NCI-H1694 treated with DMSO at 0.1 percent for 48 hours (cell line): ENCODE measurements at regions not wholly inside any gene's neighbourhood (a gene's known extent, or its start where the extent isn't known, plus 50 kb on each side); places are given as distances from the start of the nearest gene placed in this dataset.
"Not testable (repeated sequence)": the region's sequence is repeated elsewhere in the genome, so short reads cannot be mapped to it uniquely, and the experiment has no call there.

Experiments
- DNase-seq: peaks from one replicate; lab custom pipeline; 2025; lab: John Stamatoyannopoulos, UW

DNA sequence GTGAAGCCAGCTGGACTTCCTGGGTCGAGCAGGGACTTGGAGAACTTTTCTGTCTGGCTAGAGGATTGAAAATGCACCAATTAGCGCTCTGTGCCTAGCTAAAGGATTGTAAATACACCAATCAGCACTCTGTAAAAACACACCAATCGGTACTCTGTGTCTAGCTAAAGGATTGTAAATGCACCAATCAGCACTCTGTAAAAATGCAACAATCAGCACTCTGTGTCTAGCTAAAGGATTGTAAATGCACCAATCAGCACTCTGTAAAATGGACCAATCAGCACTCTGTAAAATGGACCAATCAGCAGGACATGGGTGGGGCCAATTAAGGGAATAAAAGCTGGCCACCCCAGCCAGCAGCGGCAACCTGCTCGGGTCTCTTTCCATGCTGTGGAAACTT is 97.3 kb upstream of the GALNT15 start:
- not testable (repeated sequence) for DNase-seq

- not testable (repeated sequence) for DNase-seq
Observed at GRCh38 chr3:16077681-16078080, 96.8 kb upstream of the GALNT15 start.

- no peak for DNase-seq
Observed at GRCh38 chr3:16079519-16079918, 95.0 kb upstream of the GALNT15 start.

DNA sequence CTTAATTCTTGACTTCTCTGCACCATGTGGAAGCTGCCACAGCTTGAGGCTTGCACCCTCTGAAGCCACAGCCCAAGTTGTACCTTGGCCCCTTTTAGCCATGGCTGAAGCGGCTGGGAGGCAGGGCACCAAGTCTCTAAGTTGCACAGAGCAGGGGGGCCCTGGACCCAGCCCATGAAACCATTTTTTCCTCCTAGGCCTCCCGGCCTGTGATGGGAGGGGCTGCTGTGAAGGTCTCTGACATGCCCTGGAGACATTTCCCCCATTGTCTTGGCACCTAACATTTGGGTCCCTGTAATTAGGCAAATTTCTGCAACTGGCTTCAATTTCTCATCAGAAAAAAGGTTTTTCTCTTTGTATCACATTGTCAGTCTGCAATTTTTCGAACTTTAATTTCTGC is 92.8 kb upstream of the GALNT15 start:
- DNase-seq, result no peak

GRCh38 chr3:16084887-16085286 is 89.6 kb upstream of the GALNT15 start:
- no peak for DNase-seq

DNA sequence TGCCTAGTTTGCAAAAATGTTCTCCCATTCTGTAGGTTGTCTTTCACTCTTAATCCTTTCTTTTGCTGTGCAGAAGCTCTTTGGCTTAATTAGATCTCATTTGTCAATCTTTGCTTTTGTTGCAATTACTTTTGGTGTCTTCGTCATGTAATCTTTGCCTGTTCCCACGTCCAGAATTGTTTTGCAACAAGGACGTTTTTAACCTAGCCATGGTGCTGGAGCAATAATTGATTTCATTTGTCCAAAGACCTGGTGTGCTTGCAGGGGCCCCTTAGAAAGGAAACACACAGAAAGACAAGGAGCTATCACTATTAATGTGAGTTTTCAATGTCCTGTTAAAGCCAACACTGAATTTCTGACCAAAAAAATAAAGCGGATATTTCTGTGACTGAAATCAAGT is 89.1 kb upstream of the GALNT15 start:
- DNase-seq, result no peak

DNA sequence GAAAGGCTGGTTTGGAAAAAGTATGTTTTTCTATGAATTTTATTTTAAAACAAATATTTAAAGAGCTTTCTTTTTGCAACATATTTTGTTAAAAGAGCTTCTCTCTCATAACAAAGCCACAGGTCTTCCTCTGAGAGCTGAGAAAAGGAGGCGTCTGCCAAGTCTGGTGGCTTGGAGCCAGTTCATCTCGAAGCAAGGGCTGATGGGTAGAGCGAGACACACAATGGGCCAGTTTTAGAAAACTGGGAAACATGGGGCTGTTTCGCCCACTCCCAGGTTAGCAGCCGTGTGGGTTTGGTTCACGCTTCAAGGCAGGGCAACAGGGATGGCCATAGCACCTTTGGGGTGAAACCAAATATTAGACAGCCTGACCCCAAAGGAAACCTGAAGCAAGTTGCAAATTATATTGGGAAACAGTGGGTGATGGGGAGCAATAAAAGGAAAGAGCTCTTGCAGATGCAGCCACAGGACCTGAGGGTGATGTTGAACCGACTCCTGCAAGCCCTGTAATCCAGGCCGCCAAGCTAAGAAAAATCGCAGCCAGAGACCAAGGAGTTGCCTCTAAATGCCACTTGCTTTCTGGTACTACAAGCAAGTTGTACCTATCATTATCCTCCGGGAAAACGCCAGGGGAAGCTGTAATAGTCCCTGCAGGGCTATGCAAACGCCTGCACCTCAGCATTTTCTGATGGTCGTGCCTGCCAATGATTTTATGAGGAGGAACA is 88.4 kb upstream of the GALNT15 start:
- no peak for DNase-seq

DNA sequence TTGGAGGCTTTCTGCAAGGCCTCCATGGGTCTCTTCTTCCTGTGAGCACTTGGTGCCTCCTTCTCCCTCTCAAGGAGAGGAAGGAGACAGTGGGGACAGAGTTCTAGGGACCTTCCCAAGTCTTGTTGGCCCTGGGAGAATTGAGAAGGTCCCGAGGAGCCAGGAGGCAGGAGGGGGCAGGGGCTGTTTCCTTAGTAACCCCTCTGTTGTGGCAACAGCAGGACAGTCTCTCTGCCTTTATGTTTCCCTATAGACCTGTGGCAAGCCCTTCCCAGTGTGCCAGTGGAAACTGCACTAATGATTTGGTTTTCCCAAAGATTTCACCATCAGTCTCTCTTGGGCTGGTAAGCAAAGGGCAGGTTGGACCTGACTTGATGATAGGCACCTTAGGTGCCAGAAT is 87.8 kb upstream of the GALNT15 start:
- no peak for DNase-seq

- no peak for DNase-seq
Observed at GRCh38 chr3:16088496-16088895, 86.0 kb upstream of the GALNT15 start.

- DNase-seq, result no peak
Observed at GRCh38 chr3:16089521-16089920, 85.0 kb upstream of the GALNT15 start.

GRCh38 chr3:16090024-16090423 is 84.5 kb upstream of the GALNT15 start:
- no peak for DNase-seq

GRCh38 chr3:16090706-16091105 is 83.8 kb upstream of the GALNT15 start:
- DNase-seq, result no peak

DNA sequence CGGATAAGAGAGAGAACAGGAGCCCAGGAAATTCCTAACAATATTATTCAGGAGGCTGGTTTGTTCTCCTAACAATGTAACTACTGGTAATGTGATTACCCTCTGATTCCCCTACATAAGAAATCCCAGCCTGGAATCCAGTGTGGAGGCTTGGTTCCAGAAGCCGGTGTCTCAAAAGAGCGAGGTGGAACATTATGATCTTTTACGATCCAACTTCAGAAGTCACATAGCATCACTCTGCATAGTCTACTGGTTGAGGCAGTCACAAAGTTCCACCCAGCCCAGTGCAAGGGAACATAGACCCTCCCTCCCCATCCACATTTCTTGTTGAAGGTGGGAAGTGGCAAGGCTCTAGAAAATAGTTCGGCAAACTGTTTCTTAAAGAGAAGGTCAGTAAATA is 81.6 kb upstream of the GALNT15 start:
- no peak for DNase-seq

DNA sequence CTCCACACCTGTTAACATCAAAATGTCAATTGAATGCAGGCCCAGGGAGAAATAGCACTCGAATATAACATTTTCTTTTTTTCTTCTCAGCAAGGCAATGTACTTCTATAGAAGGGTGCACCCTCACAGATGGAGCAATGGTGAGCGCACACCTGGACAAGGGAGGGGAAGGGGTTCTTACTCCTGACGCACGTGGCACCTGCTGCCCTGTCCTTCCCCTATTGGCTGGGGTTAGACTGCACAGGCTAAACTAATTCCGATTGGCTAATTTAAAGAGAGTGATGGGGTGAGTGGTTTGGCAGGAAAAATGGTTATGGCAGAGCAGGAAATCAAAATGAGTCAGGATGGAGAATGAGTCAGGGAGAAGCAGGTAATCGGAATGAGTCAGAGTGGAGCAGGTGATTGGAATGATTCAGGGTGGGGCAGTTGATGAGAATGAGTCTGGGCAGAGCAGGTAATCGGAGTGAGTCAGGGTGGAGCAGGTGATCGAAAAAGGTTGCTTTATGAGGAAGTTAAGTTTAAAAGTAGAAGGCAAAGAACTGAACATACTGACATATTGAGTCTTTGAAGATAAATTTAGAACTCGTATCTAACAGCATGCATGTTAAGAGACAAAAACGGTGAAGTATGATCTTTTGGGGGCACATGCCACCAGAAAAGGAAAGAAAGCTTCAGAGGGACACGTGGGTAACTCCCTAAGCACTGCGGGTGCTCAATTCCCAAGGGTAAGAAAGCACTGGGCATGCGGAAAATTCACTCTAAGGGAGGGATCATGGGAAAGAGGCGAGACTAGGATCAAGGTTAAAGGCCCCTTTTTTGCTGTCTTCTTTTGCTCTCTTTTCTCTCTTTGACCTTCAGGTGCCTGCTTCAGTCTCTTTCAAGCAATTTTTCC is 72.9 kb upstream of the GALNT15 start:
- DNase-seq, result no peak

GRCh38 chr3:16102187-16102561 is 72.3 kb upstream of the GALNT15 start:
- DNase-seq, result no peak

GRCh38 chr3:16102905-16103364 is 71.5 kb upstream of the GALNT15 start:
- no peak for DNase-seq

- DNase-seq, result no peak
Observed at GRCh38 chr3:16103472-16103871, 71.0 kb upstream of the GALNT15 start.

DNA sequence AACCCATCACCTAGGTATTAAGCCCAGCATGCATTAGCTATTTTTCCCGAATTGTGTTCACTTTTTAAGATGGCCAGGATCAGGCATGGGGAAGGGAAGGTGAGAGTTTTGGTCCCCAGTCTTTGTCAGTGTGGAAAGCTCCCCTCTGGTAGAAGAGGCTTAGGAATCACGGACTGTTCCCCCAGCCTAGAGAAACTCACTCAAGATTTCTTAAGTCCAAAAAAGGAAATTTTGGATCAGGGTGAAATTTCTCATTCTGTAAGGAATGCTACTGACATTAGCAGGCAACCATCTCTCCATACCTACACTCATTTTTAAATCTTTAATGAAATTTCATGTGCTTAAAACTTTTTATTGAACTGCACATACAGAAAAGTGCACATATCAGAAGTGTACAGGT is 70.3 kb upstream of the GALNT15 start:
- DNase-seq, result no peak

GRCh38 chr3:16106050-16106449 is 68.4 kb upstream of the GALNT15 start:
- DNase-seq, result peak; percentile 15

DNA sequence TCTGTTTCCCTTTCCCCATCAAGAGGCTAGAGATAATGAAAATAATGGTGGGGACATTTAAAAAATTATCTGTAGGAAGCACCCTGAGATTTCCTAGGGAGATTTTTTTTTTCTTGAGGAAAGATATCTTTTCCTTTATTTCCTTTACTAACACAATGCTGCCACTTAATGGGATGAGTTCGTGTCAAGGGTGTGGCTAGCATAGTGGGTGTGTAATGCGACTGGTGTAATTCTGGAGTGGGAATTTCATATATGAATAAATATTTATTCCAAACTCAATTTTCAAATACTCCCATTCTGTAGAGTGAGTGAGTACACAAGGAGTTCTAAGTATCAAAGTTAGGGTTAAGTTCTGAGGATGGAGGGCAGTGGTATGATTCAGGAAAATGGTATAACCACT is 66.1 kb upstream of the GALNT15 start:
- no peak for DNase-seq

DNA sequence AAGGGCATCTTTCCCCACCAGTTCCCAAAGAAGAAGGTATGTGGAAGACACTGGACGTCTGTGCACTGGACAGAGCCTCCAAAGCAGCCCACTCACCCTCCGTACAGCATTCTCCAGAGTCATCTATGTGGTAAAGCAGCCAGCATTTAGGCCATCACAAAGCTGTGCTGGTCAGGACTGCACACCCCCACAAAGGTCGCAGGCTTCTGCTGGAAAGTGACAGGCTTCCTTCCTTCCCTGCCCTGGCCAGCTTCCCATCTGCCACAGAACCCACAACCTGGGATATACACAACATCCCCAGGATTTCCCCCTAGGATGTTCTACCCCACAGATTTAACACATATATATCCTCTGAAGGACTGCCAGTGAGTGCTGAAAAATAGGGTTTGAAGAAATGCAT is 64.6 kb upstream of the GALNT15 start:
- DNase-seq, result no peak

- no peak for DNase-seq
Observed at GRCh38 chr3:16112910-16113504, 61.5 kb upstream of the GALNT15 start.

GRCh38 chr3:16113704-16114103 is 60.8 kb upstream of the GALNT15 start:
- DNase-seq, result no peak
